Endodermal cell (in vitro differentiated cells): ENCODE measurements at regions not wholly inside any gene's neighbourhood (a gene's known extent, or its start where the extent isn't known, plus 50 kb on each side); places are given as distances from the start of the nearest gene placed in this dataset.

Experiments used
- DNase-seq: peaks from one replicate; pipeline ENCODE4 v3.0.0-alpha.2; 2017
- H3K27ac ChIP-seq: 2 replicates; pipeline ENCODE4 v1.5.1; 2013; ENCODE audit warnings: mild to moderate bottlenecking, low read depth, low read length, moderate library complexity
- H3K27me3 ChIP-seq: 2 replicates; pipeline ENCODE4 v1.6.1; 2013; ENCODE audit warnings: mild to moderate bottlenecking, low read length, moderate library complexity; ENCODE audit not compliant: insufficient read depth, control insufficient read depth, poor library complexity, severe bottlenecking
- H3K36me3 ChIP-seq: 2 replicates; pipeline ENCODE4 v1.7.0; 2013; ENCODE audit warnings: mild to moderate bottlenecking, low read length, moderate library complexity; ENCODE audit not compliant: control insufficient read depth, insufficient read depth
- H3K4me1 ChIP-seq: one replicate; pipeline ENCODE4 v1.7.0; 2013; ENCODE audit warnings: low read length; ENCODE audit not compliant: control insufficient read depth, insufficient read depth
- H3K4me3 ChIP-seq: 2 replicates; pipeline ENCODE4 v1.5.1; 2013; ENCODE audit warnings: mild to moderate bottlenecking, low read length, moderate library complexity
- H3K9ac ChIP-seq: 2 replicates; pipeline ENCODE4 v1.6.1; 2013; ENCODE audit warnings: mild to moderate bottlenecking, low read length, moderate library complexity; ENCODE audit not compliant: poor library complexity, severe bottlenecking; ENCODE audit errors: extremely low read depth
- H3K9me3 ChIP-seq: 2 replicates; pipeline ENCODE4 v1.6.1; 2013; ENCODE audit warnings: mild to moderate bottlenecking, low read length, moderate library complexity; ENCODE audit not compliant: control insufficient read depth
- H3K27ac Mint-ChIP-seq: 2 replicates; pipeline ENCODE4 v1.8.0; 2020; ENCODE audit warnings: mixed read lengths
- H3K27me3 Mint-ChIP-seq: 2 replicates; pipeline ENCODE4 v1.8.0; 2021; ENCODE audit warnings: mild to moderate bottlenecking, mixed read lengths; ENCODE audit not compliant: insufficient read depth
- H3K36me3 Mint-ChIP-seq: 2 replicates; pipeline ENCODE4 v1.8.0; 2020; ENCODE audit warnings: low read depth, mixed read lengths
- H3K4me1 Mint-ChIP-seq: 2 replicates; pipeline ENCODE4 v1.8.0; 2020; ENCODE audit warnings: mixed read lengths
- H3K4me3 Mint-ChIP-seq: 2 replicates; pipeline ENCODE4 v1.8.0; 2020; ENCODE audit warnings: mild to moderate bottlenecking, moderate library complexity, mixed read lengths
- H3K9me3 Mint-ChIP-seq: 2 replicates; pipeline ENCODE4 v1.8.0; 2020; ENCODE audit warnings: mild to moderate bottlenecking, mixed read lengths
- WGBS, 2 experiments: methylation state at CpG; one replicate each; pipeline versions ENCODE4 v1.1.5 to v1.1.7; 2013; ENCODE audit warnings: missing lambda C conversion rate in 2 of 2, mixed read lengths in 1 of 2; ENCODE audit not compliant: insufficient coverage in 1 of 2, insufficient read length in 1 of 2; 5-methylcytosine and 5-hydroxymethylcytosine counted together
- TF ChIP-seq, protein P1 (sequence below): fragments of 200-600 bp; sonication (generic); conservative IDR thresholded peaks from 2 replicates; pipeline ENCODE4 v1.5.0; 2021; ENCODE audit warnings: antibody characterized with exemption, mild to moderate bottlenecking

DNA sequence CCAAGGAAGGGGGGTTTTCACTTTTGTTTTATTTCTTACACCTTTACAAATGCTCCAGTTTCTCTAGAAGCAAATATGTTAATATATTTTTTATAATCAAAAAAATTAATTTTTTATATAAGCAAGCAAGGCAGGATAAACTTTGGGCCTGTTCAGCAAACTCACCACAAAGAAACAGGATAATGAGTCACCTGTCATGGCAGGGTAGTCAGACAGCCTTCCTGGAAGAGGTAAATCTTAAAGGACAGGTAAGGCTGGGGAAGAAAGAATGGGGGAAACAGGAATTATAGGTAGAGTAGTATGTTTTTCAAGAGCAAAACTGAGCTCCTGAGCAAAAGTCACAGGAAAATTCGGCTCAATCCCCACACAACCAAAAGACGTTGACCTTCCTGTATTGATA lies 186.3 kb upstream of the SOX9 start:
- Mint-ChIP-seq H3K36me3 (no peaks in the 10 kb centered on the region), H3K27me3 (peaks cover 2% of the 10 kb centered on the region), H3K9me3 (no peaks in the 10 kb centered on the region), H3K4me1 (no peaks in the 10 kb centered on the region), H3K4me3 (no peak overlapping the region), H3K27ac (no peak overlapping the region)
- no peak overlapping the region for H3K27ac ChIP-seq
- H3K27me3 ChIP-seq: no peaks in the 10 kb centered on the region
- WGBS, 2 experiments: 81 to 100% methylated on average over 2 of the region's 2 CpGs
- no peaks in the 10 kb centered on the region for H3K36me3 ChIP-seq
- no peak overlapping the region for H3K9ac ChIP-seq
- H3K4me3 ChIP-seq: no peak overlapping the region
- DNase-seq: no peak
- H3K4me1 ChIP-seq: no peaks in the 10 kb centered on the region
- TF ChIP-seq, protein P1, sequence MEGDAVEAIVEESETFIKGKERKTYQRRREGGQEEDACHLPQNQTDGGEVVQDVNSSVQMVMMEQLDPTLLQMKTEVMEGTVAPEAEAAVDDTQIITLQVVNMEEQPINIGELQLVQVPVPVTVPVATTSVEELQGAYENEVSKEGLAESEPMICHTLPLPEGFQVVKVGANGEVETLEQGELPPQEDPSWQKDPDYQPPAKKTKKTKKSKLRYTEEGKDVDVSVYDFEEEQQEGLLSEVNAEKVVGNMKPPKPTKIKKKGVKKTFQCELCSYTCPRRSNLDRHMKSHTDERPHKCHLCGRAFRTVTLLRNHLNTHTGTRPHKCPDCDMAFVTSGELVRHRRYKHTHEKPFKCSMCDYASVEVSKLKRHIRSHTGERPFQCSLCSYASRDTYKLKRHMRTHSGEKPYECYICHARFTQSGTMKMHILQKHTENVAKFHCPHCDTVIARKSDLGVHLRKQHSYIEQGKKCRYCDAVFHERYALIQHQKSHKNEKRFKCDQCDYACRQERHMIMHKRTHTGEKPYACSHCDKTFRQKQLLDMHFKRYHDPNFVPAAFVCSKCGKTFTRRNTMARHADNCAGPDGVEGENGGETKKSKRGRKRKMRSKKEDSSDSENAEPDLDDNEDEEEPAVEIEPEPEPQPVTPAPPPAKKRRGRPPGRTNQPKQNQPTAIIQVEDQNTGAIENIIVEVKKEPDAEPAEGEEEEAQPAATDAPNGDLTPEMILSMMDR: no peak
- no peaks in the 10 kb centered on the region for H3K9me3 ChIP-seq

DNA sequence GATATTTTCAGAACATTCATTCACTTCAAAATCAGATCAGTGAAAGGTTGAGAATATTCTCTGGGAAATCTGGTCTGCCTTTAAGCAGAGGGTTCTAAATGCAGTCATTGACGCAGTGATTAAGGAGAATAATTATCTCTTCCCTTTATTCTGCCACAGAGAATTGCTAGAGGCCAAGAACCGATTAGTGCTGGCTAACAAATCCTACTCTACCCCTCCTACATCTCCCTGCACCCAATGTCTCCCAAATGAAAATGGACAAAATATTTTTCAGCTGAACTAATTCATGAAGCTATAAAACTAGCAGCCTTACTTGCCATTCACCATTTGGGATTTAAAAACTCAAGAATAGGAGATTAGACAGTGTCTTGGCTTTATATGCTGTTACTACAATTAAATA lies 185.5 kb upstream of the SOX9 start:
- no peaks in the 10 kb centered on the region for H3K9me3 ChIP-seq
- H3K9ac ChIP-seq: no peak overlapping the region
- TF ChIP-seq, protein P1: no peak
- no peaks in the 10 kb centered on the region for H3K4me1 ChIP-seq
- no peaks in the 10 kb centered on the region for H3K36me3 ChIP-seq
- no peak overlapping the region for H3K4me3 ChIP-seq
- H3K27me3 ChIP-seq: no peaks in the 10 kb centered on the region
- H3K4me1 Mint-ChIP-seq: no peaks in the 10 kb centered on the region
- no peaks in the 10 kb centered on the region for H3K36me3 Mint-ChIP-seq
- H3K4me3 Mint-ChIP-seq: no peak overlapping the region
- H3K27ac ChIP-seq: no peak overlapping the region
- 92 to 98% methylated on average over 2 of the region's 2 CpGs for WGBS, 2 experiments
- H3K27ac Mint-ChIP-seq: no peak overlapping the region
- no peak for DNase-seq
- H3K9me3 Mint-ChIP-seq: no peaks in the 10 kb centered on the region
- H3K27me3 Mint-ChIP-seq: peaks cover 2% of the 10 kb centered on the region

DNA sequence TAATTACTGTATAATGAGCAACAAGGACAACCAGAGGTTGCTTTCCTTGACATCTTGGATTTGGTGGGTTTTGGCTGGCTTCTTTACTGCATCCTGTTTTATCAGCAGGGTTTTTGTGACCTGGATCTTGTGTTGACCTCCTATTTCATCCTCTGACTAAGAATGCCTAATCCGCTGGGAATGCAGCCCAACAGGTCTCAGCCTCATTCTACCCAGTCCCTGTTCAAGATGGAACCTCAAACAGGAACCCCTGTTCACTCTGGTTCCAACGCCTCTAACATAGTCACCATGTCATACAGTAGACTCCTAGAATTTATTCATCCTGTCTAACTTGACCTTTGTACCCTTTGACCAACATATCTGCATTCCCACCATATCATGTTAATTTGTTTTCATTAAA lies 183.8 kb upstream of the SOX9 start:
- H3K4me3 Mint-ChIP-seq: no peak overlapping the region
- H3K27me3 ChIP-seq: no peaks in the 10 kb centered on the region
- TF ChIP-seq, protein P1: no peak
- 86 to 100% methylated on average over 1 to 2 of the region's 2 CpGs for WGBS, 2 experiments
- no peak overlapping the region for H3K27ac Mint-ChIP-seq
- H3K36me3 ChIP-seq: no peaks in the 10 kb centered on the region
- no peak overlapping the region for H3K9ac ChIP-seq
- no peaks in the 10 kb centered on the region for H3K9me3 Mint-ChIP-seq
- H3K36me3 Mint-ChIP-seq: no peaks in the 10 kb centered on the region
- no peaks in the 10 kb centered on the region for H3K4me1 ChIP-seq
- no peaks in the 10 kb centered on the region for H3K4me1 Mint-ChIP-seq
- peak; percentile 52 for DNase-seq
- H3K4me3 ChIP-seq: no peak overlapping the region
- no peak overlapping the region for H3K27ac ChIP-seq
- peaks cover 2% of the 10 kb centered on the region for H3K27me3 Mint-ChIP-seq
- no peaks in the 10 kb centered on the region for H3K9me3 ChIP-seq
